ENCODE measurements at regions not wholly inside any gene's neighbourhood (a gene's known extent, or its start where the extent isn't known, plus 50 kb on each side); places are given as distances from the start of the nearest gene placed in this dataset.

- no peak overlapping the region for H3K4me3 ChIP-seq (ENCODE audit: low read depth, low read length)
- DNase-seq (ENCODE audit: low read depth) = no peak
- TF ChIP-seq CTCF (conservative IDR thresholded peaks at IDR 0.05; ENCODE audit: low read depth, low read length) = no peak
Measured at GRCh38 chr6:98546376-98546775, 288.0 kb upstream of the POU3F2 start.

GRCh38 chr6:98547151-98547550 is 287.2 kb upstream of the POU3F2 start:
- TF ChIP-seq CTCF (conservative IDR thresholded peaks at IDR 0.05; ENCODE audit: low read depth, low read length) = no peak
- H3K4me3 ChIP-seq (ENCODE audit: low read depth, low read length) = no peak overlapping the region

GRCh38 chr6:98547634-98548033 is 286.7 kb upstream of the POU3F2 start:
- DNase-seq (ENCODE audit: low read depth) = no peak
- H3K4me3 ChIP-seq (ENCODE audit: low read depth, low read length) = no peak overlapping the region
- no peak for TF ChIP-seq CTCF (conservative IDR thresholded peaks at IDR 0.05; ENCODE audit: low read depth, low read length)

More at GRCh38 chr6:98547151-98547550, 287.2 kb upstream of the POU3F2 start:
- no peak for DNase-seq (ENCODE audit: low read depth)

GRCh38 chr6:98548301-98548700 is 286.1 kb upstream of the POU3F2 start:
- H3K4me3 ChIP-seq (ENCODE audit: low read depth, low read length) = no peak overlapping the region
- no peak for TF ChIP-seq CTCF (conservative IDR thresholded peaks at IDR 0.05; ENCODE audit: low read depth, low read length)
- no peak for DNase-seq (ENCODE audit: low read depth)

GRCh38 chr6:98560418-98560817 is 274.0 kb upstream of the POU3F2 start:
- TF ChIP-seq CTCF (conservative IDR thresholded peaks at IDR 0.05; ENCODE audit: low read depth, low read length) = no peak
- DNase-seq (ENCODE audit: low read depth) = no peak

GRCh38 chr6:98560841-98561240 is 273.5 kb upstream of the POU3F2 start:
- H3K4me3 ChIP-seq (ENCODE audit: low read depth, low read length) = no peak overlapping the region
- DNase-seq (ENCODE audit: low read depth) = no peak
- TF ChIP-seq CTCF (conservative IDR thresholded peaks at IDR 0.05; ENCODE audit: low read depth, low read length) = no peak

More at GRCh38 chr6:98560418-98560817, 274.0 kb upstream of the POU3F2 start:
- no peak overlapping the region for H3K4me3 ChIP-seq (ENCODE audit: low read depth, low read length)

- no peak for DNase-seq (ENCODE audit: low read depth)
- no peak overlapping the region for H3K4me3 ChIP-seq (ENCODE audit: low read depth, low read length)
- TF ChIP-seq CTCF (conservative IDR thresholded peaks at IDR 0.05; ENCODE audit: low read depth, low read length) = no peak
Measured at GRCh38 chr6:98566126-98566525, 268.2 kb upstream of the POU3F2 start.

Measured in choroid plexus epithelial cell (primary cell).